ENCODE measurements at regions not wholly inside any gene's neighbourhood (a gene's known extent, or its start where the extent isn't known, plus 50 kb on each side); places are given as distances from the start of the nearest gene placed in this dataset.

- TF ChIP-seq CTCF (conservative IDR thresholded peaks at IDR 0.05) (no peak), ZFX (IDR thresholded peaks at IDR 0.05) (no peak)
Observed at GRCh38 chr14:43172899-43173548, 1334.1 kb downstream of the FSCB start.
